Muscle layer of colon (tissue), 2 donors: ENCODE measurements at regions not wholly inside any gene's neighbourhood (a gene's known extent, or its start where the extent isn't known, plus 50 kb on each side); places are given as distances from the start of the nearest gene placed in this dataset.
"Not testable (repeated sequence)": the region's sequence is repeated elsewhere in the genome, so short reads cannot be mapped to it uniquely, and the experiment has no call there.

Experiments used
- H3K27ac ChIP-seq: one replicate; pipeline ENCODE4 v1.7.0; 2013; ENCODE audit warnings: low read depth, mild to moderate bottlenecking, low read length, moderate library complexity
- H3K27me3 ChIP-seq, 2 donors: one replicate each; pipeline ENCODE4 v1.7.0; 2013; ENCODE audit warnings: low read length in 2 of 2, mild to moderate bottlenecking in 2 of 2; ENCODE audit not compliant: insufficient read depth in 2 of 2, control insufficient read depth in 1 of 2
- H3K36me3 ChIP-seq: one replicate; pipeline ENCODE4 v1.7.0; 2013; ENCODE audit warnings: mild to moderate bottlenecking, low read length; ENCODE audit not compliant: insufficient read depth
- H3K4me1 ChIP-seq: one replicate; pipeline ENCODE4 v1.7.0; 2013; ENCODE audit warnings: mild to moderate bottlenecking, low read length; ENCODE audit not compliant: insufficient read depth
- H3K4me3 ChIP-seq, 2 donors: one replicate each; pipeline ENCODE4 v1.7.0; 2013; ENCODE audit warnings: low read length in 2 of 2, low read depth in 1 of 2, mild to moderate bottlenecking in 1 of 2, moderate library complexity in 1 of 2
- H3K9ac ChIP-seq: one replicate; pipeline ENCODE4 v1.7.0; 2013; ENCODE audit warnings: low read length
- H3K9me3 ChIP-seq: one replicate; pipeline ENCODE4 v1.7.0; 2013; ENCODE audit warnings: mild to moderate bottlenecking, low read length
- donor health status: abdominal sarcoma.
- donor health status: Adenocarcinoma of cecum.

DNA sequence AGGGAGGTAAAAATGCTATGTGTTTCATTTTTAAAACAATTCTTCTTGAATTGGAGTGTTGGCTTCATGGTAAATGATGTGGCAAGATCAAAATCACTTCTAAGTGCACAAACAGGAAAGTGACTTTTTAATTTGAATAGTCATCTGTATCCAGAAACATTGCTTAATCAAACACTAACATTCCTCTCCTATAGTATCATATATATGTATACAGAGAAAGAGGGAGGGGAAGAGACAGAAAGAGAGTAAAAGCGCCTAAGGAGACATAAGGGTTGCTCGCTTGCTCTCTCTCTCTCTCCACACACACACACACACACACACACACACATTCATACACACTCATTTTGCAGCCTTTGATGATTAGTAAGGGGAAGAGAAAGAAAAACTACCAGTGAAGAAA, 95.4 kb upstream of the PRDM9 start:
- Histone ChIP-seq H3K36me3 (no peaks in the 10 kb centered on the region), H3K27ac (no peak overlapping the region), H3K4me1 (no peaks in the 10 kb centered on the region), H3K9ac (no peak overlapping the region), H3K9me3 (no peaks in the 10 kb centered on the region), H3K27me3 (no peaks in the 10 kb centered on the region), H3K4me3 (no peak overlapping the region)

DNA sequence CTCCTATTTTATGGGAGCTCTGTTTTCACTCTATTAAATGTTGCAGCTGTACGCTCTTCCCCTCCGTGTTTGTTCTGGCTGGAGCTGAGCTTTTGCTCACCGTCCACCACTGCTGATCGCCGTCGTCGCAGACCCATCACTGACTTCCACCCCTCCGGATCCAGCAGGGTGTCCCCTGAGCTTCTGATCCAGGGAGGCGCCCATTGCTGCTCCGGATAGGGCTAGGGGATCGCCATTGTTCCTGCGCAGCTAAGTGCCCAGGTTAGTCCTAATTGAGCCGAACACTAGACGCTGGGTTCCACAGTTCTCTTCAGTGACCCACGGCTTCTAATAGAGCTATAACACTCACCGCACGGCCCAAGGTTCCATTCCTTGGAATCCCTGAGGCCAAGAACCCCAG, 96.2 kb upstream of the PRDM9 start:
- Histone ChIP-seq H3K36me3 (no peaks in the 10 kb centered on the region), H3K4me1 (no peaks in the 10 kb centered on the region), H3K9me3 (no peaks in the 10 kb centered on the region), H3K27ac (no peak overlapping the region), H3K9ac (no peak overlapping the region), H3K4me3 (no peak overlapping the region), H3K27me3 (no peaks in the 10 kb centered on the region)

DNA sequence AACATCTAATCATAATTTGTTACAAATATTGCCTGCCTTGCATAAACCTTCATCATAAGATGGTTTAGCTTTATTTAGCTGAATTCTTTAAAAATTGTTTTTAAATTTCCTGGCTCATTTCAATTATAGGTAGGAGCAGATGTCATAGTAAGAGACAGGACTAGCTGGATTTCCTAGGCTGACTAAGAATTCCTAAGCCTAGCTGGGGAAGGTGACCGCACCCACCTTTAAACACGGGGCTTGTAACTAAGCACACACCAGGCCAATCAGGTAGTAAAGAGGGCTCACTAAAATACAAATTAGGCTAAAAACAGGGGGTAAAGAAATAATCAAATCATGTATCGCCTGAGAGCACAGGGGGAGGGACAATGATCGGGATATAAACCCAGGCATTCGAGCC, 96.6 kb upstream of the PRDM9 start:
- H3K27me3 ChIP-seq, H3K27ac ChIP-seq, H3K9ac ChIP-seq, H3K4me3 ChIP-seq, H3K36me3 ChIP-seq, H3K9me3 ChIP-seq, H3K4me1 ChIP-seq: not testable (repeated sequence)

DNA sequence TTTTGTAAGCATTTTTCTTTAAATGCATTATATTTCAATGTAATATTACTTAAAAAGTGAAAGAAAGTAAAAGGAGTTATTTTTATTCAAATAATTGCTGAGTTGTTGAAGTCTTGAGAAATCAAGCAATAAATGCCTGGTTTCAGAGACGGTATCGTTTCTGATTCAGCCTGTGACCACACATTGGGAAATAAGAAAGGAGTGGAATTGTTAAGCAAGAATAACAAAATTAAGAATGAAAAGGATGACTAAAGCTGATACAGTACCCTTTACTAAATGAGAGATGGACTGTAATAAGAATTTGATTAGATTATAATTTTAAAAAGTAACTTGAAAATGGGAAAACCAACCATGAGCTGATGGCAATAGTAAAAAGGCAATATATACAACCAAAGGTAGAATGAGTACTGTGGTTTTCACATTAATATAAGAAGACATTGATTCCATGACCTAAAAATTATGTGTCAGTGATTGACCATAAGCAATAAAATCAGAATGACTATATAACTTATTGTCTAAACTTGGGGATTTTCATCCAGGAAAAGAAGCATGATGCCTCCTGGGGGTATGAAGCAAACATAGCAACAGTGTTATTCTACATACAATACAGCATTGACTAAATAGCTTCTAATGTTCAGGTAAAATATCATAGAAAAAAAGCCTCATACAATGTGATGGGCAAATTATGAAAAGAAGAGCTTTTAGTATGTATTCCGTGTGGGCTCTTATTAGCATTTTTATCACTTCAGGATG, 101.9 kb upstream of the PRDM9 start:
- no peaks in the 10 kb centered on the region for H3K36me3 ChIP-seq
- H3K4me1 ChIP-seq: no peaks in the 10 kb centered on the region
- no peak overlapping the region for H3K9ac ChIP-seq
- no peak overlapping the region for H3K4me3 ChIP-seq
- no peak overlapping the region for H3K27ac ChIP-seq
- H3K27me3 ChIP-seq: no peaks in the 10 kb centered on the region
- H3K9me3 ChIP-seq: no peaks in the 10 kb centered on the region

DNA sequence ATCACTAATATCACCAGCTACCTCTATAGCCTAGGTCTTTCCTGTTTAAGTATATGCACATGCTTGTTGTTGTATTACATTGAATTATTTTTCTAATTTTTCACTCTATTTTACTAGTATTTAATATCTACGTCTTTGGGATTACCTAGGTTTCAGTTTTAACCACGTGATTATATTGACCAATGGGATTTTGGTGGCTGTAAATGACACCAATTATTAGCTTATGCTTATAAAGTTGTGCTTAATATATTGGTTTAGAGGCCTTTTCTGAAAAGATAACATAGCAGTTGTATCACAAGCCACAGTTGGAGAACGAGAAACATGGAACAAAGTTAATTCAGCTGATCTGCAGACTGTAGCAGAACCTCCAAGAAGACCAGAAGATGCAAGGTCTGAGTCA, 104.8 kb upstream of the PRDM9 start:
- Histone ChIP-seq H3K36me3 (no peaks in the 10 kb centered on the region), H3K27ac (no peak overlapping the region)

DNA sequence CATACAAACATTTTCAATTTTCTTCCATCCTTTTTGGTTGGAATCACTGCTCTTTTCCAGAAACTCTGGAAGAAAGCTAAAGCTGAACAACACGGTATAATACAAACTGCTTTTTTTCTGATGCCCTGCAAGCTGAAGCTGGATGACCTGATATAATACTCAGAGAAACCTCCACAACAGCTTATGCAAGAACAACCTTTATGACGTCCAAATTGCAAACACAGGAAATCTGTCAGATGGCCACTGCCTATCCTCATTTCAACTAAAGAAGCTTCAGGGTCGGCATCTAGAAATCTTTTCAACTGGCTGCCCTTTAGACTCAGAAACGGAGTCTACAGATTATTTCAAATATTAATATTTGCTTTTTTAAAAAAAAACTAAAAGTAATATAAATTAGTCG, 106.5 kb upstream of the PRDM9 start:
- Histone ChIP-seq H3K27me3 (no peaks in the 10 kb centered on the region), H3K9ac (no peak overlapping the region), H3K27ac (no peak overlapping the region), H3K36me3 (no peaks in the 10 kb centered on the region), H3K9me3 (no peaks in the 10 kb centered on the region), H3K4me3 (no peak overlapping the region), H3K4me1 (no peaks in the 10 kb centered on the region)

More for the DNA sequence above, 104.8 kb upstream of the PRDM9 start:
- Histone ChIP-seq H3K27me3 (no peaks in the 10 kb centered on the region), H3K9me3 (no peaks in the 10 kb centered on the region), H3K9ac (no peak overlapping the region), H3K4me1 (no peaks in the 10 kb centered on the region), H3K4me3 (no peak overlapping the region)

DNA sequence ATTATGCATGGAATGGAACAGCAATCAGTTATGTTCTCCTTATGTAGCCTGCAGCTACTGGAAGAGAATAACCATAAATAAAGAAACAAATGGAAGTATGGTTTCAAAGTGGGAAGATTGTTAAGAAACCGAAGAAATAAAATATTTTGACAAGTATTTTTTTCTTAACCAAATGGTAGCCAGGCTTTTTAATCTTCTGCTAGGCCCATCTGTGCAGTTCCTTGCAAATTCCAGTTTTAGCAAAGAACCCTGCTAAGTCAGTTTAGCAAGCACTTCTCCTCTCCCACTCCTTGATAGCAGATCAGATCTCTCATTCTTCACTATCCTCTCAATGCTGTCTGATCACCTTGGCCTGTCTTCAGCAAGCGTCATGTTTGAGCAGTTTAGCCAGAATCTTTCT, 111.1 kb upstream of the PRDM9 start:
- no peak overlapping the region for H3K27ac ChIP-seq
- no peaks in the 10 kb centered on the region for H3K36me3 ChIP-seq
- H3K4me3 ChIP-seq: no peak overlapping the region
- no peaks in the 10 kb centered on the region for H3K27me3 ChIP-seq
- no peak overlapping the region for H3K9ac ChIP-seq
- H3K4me1 ChIP-seq: no peaks in the 10 kb centered on the region
- H3K9me3 ChIP-seq: no peaks in the 10 kb centered on the region

DNA sequence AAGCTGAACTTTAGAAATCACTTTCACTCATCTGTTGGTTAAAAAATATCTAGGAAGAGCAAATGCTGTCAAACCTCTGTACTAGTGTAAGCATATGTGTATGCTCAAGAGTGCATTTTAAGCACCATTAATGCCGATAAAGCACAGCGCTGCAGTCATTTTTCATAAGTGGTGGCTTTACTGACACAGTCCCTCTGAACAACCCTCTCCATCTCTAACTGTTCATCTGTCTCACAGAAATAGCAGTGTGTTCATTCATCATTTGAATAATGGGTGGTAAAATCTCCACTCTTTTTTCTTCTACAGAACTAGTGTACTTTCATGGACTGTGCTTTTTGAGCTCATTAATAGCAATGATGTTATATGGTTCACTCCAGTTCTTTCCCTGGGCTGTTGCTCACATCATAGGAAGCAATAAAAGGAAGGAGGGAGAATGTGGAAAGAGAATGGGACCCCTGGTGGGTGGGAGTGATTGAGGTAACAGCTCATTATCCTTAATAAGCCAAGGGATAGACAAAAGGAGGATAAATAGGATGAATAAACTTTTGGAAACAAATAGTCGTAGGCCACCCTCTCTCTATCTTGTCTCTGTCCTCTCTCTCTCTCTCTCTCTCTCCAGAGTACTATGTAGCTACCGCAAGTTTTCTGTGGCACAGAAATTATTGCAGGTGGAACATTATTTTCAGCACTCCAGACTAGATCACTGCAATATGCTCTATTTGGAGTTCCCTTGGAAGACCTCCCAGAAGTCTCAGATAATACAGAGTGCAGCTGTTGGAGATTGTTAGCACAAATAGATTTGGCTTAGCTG, 117.9 kb upstream of the PRDM9 start:
- Histone ChIP-seq H3K27ac (no peak overlapping the region), H3K27me3 (no peaks in the 10 kb centered on the region), H3K9ac (no peak overlapping the region), H3K36me3 (no peaks in the 10 kb centered on the region), H3K4me3 (no peak overlapping the region), H3K4me1 (peaks cover 6% of the 10 kb centered on the region), H3K9me3 (no peaks in the 10 kb centered on the region)

DNA sequence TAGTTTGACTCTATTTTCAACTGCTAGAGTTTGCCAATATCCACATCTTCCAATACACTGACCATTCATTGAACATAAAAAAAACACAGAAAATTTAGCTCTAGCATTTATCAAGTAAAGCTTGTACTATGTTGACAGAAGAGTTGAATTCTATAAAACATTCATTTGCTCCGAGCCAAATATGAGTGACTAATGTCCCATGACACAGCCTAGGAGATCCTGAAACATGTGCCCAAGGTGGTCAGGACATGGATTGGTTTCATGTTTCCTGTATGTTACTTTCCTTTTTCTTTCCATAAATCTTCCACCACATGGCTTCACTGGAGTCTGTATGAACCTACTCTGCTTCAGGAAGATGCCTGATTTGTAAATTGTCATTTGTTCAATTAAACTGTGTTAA, 122.4 kb upstream of the PRDM9 start:
- Histone ChIP-seq H3K4me1 (peaks cover 6% of the 10 kb centered on the region), H3K27me3 (no peaks in the 10 kb centered on the region), H3K36me3 (no peaks in the 10 kb centered on the region), H3K9me3 (no peaks in the 10 kb centered on the region), H3K27ac (no peak overlapping the region), H3K4me3 (no peak overlapping the region), H3K9ac (no peak overlapping the region)

DNA sequence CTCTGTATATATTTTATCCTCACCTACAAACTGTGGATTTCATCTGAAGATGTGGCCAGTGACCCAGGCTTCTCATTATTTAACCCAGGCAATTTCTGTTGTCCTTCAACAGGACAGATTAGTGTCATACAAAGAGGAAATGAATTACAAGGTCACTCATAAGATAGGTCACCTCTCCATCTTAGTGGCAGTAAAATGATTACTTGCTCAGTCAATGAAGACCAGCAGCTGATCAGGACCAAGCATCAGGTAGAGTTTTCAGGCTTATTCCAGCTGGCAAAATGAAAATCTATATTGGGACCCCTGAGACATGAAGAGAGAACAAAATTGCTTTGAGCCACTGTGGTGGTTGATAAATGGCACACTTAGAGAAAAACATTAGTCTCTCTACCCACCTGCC, 135.2 kb upstream of the PRDM9 start:
- Histone ChIP-seq H3K9me3 (no peaks in the 10 kb centered on the region), H3K36me3 (no peaks in the 10 kb centered on the region), H3K4me3 (no peak overlapping the region), H3K27ac (no peak overlapping the region), H3K9ac (no peak overlapping the region), H3K27me3 (no peaks in the 10 kb centered on the region), H3K4me1 (no peaks in the 10 kb centered on the region)

DNA sequence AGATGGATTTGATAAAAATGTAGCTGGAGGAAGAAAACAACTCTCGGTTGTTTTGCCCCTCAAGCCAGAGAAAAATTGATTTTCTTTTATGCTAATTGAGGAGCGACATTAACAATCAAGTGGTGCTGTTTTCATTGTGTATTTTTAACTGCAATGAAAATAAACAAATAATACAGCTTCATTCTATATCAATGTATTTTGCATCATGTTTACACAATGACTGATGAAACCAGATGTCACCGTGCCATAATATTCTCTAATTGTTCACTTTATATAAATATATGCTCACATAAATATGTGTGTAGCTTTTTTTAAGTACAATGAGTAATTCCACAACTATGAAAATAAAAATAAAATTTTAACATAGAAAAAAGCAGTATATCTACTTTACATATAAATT, 139.0 kb upstream of the PRDM9 start:
- H3K4me3 ChIP-seq: no peak overlapping the region
- no peaks in the 10 kb centered on the region for H3K4me1 ChIP-seq
- H3K9me3 ChIP-seq: no peaks in the 10 kb centered on the region
- no peak overlapping the region for H3K9ac ChIP-seq
- H3K36me3 ChIP-seq: no peaks in the 10 kb centered on the region
- H3K27ac ChIP-seq: no peak overlapping the region
- H3K27me3 ChIP-seq: no peaks in the 10 kb centered on the region

DNA sequence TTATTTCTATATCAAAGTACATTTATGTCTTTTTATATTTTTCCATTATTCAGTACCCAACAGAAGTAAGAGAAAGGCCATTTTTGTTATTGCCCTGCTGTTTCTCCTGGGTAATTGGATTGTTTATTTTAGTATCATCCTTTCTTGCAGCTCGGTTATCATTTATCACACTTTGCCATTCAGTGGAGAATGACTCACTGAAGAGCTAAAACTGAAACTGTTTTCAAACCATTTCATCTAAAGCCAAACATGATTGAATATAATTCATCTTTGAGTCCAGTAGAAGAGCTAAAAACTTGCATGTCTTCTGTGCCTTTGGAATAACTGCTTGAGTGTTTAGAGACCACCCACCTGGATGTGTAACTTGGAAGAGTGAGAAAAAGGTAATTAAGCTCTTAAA, 139.5 kb upstream of the PRDM9 start:
- H3K4me1 ChIP-seq: no peaks in the 10 kb centered on the region
- H3K4me3 ChIP-seq: no peak overlapping the region
- no peaks in the 10 kb centered on the region for H3K27me3 ChIP-seq
- no peak overlapping the region for H3K27ac ChIP-seq
- no peak overlapping the region for H3K9ac ChIP-seq
- H3K36me3 ChIP-seq: no peaks in the 10 kb centered on the region
- no peaks in the 10 kb centered on the region for H3K9me3 ChIP-seq
